ENCODE measurements at regions not wholly inside any gene's neighbourhood (a gene's known extent, or its start where the extent isn't known, plus 50 kb on each side); places are given as distances from the start of the nearest gene placed in this dataset.
"Not testable (repeated sequence)": the region's sequence is repeated elsewhere in the genome, so short reads cannot be mapped to it uniquely, and the experiment has no call there.

- no peaks in the 10 kb centered on the region for H3K27me3 ChIP-seq
- WGBS, 2 donors, result 67 to 69% methylated on average over 1 of the region's 1 CpG
- no peaks in the 10 kb centered on the region for H3K9me3 ChIP-seq
- DNase-seq, result no peak
- no peak overlapping the region for H3K27ac ChIP-seq
- TF ChIP-seq EP300 (IDR thresholded peaks at IDR 0.05) (no peak), CTCF (IDR thresholded peaks at IDR 0.05) (no peak), POLR2AphosphoS5 (IDR thresholded peaks at IDR 0.05) (no peak), POLR2A (IDR thresholded peaks at IDR 0.05) (no peak)
- no peak overlapping the region for H3K4me3 ChIP-seq
- H3K4me1 ChIP-seq, result no peaks in the 10 kb centered on the region
- intact Hi-C loops (cut with DNase I), result no loop called here
- no peaks in the 10 kb centered on the region for H3K36me3 ChIP-seq
Measured at GRCh38 chr13:58480061-58480460, 848.5 kb downstream of the PCDH17 start.

- no peak for TF ChIP-seq POLR2A (IDR thresholded peaks at IDR 0.05)
- TF ChIP-seq POLR2AphosphoS5 (IDR thresholded peaks at IDR 0.05), result no peak
- TF ChIP-seq CTCF (IDR thresholded peaks at IDR 0.05), result no peak
- Histone ChIP-seq H3K9me3 (no peaks in the 10 kb centered on the region), H3K36me3 (no peaks in the 10 kb centered on the region), H3K4me3 (no peak overlapping the region), H3K4me1 (no peaks in the 10 kb centered on the region), H3K27ac (no peak overlapping the region), H3K27me3 (no peaks in the 10 kb centered on the region)
- intact Hi-C loops (cut with DNase I), result no loop called here
- 91 to 92% methylated on average over 5 of the region's 5 CpGs for WGBS, 2 donors
- no peak for DNase-seq
Measured at GRCh38 chr13:58488251-58488650, 856.7 kb downstream of the PCDH17 start.

- Histone ChIP-seq H3K9me3 (no peaks in the 10 kb centered on the region), H3K4me1 (no peaks in the 10 kb centered on the region), H3K27ac (no peak overlapping the region), H3K4me3 (no peak overlapping the region), H3K27me3 (no peaks in the 10 kb centered on the region), H3K36me3 (no peaks in the 10 kb centered on the region)
- intact Hi-C loops (cut with DNase I), result no loop called here
- no peak for TF ChIP-seq CTCF (IDR thresholded peaks at IDR 0.05)
- no peak for TF ChIP-seq EP300 (IDR thresholded peaks at IDR 0.05)
- TF ChIP-seq POLR2AphosphoS5 (IDR thresholded peaks at IDR 0.05), result no peak
- TF ChIP-seq POLR2A (IDR thresholded peaks at IDR 0.05), result no peak
- 49 to 75% methylated on average over 2 of the region's 2 CpGs for whole genome bisulfite sequencing, 2 donors
- no peak for DNase-seq
Measured at GRCh38 chr13:58495668-58496067, 864.1 kb downstream of the PCDH17 start.

GRCh38 chr13:58500938-58501337 is 869.4 kb downstream of the PCDH17 start:
- no peak overlapping the region for H3K27ac ChIP-seq
- no peak for TF ChIP-seq POLR2A (IDR thresholded peaks at IDR 0.05)
- WGBS, 2 donors, result 77 to 86% methylated on average over 1 of the region's 1 CpG
- DNase-seq, result no peak
- H3K4me1 ChIP-seq, result no peaks in the 10 kb centered on the region
- H3K36me3 ChIP-seq, result no peaks in the 10 kb centered on the region
- intact Hi-C loops (cut with DNase I), result no loop called here
- H3K9me3 ChIP-seq, result no peaks in the 10 kb centered on the region
- no peaks in the 10 kb centered on the region for H3K27me3 ChIP-seq
- H3K4me3 ChIP-seq, result no peak overlapping the region

- WGBS, 2 donors, result 94 to 95% methylated on average over 21 of the region's 21 CpGs
- H3K27me3 ChIP-seq; H3K27ac ChIP-seq; H3K4me1 ChIP-seq; intact Hi-C loops (cut with DNase I); DNase-seq; H3K4me3 ChIP-seq; H3K36me3 ChIP-seq; H3K9me3 ChIP-seq: not testable (repeated sequence)
Measured at GRCh38 chr13:58504202-58504700, 872.7 kb downstream of the PCDH17 start.

- H3K4me3 ChIP-seq; H3K9me3 ChIP-seq; H3K27me3 ChIP-seq; DNase-seq; H3K36me3 ChIP-seq; intact Hi-C loops (cut with DNase I); H3K4me1 ChIP-seq; H3K27ac ChIP-seq: not testable (repeated sequence)
- 84 to 93% methylated on average over 22 of the region's 22 CpGs for WGBS, 2 donors
Measured at GRCh38 chr13:58505262-58505920, 873.8 kb downstream of the PCDH17 start.

Measured in sigmoid colon (tissue), 6 donors.